ENCODE measurements at regions not wholly inside any gene's neighbourhood (a gene's known extent, or its start where the extent isn't known, plus 50 kb on each side); places are given as distances from the start of the nearest gene placed in this dataset.
A peak's percentile ranks its signal among the peaks of the same experiment; 100 is the strongest.

- FAIRE-seq: no peak
- H3K4me2 ChIP-seq (ENCODE audit: control insufficient read depth, extremely low read depth, insufficient read depth, low read depth, low read length): no peak overlapping the region
- dilution Hi-C loops (cut with MboI; ENCODE audit: extremely low pct_ligation_motif_present, low sequenced_read_pairs): no loop called here
- H3K27ac ChIP-seq (ENCODE audit: control insufficient read depth, insufficient read depth, low read length): no peak overlapping the region
- no peaks in the 10 kb centered on the region for H3K9me3 ChIP-seq (ENCODE audit: control insufficient read depth, low read depth, low read length)
- no peaks in the 10 kb centered on the region for H3K4me1 ChIP-seq (ENCODE audit: control insufficient read depth, extremely low read depth, insufficient read depth, low read length)
- H4K20me1 ChIP-seq (ENCODE audit: control insufficient read depth, extremely low read depth, insufficient read depth, low read length): no peaks in the 10 kb centered on the region
- H3K27me3 ChIP-seq (ENCODE audit: control insufficient read depth, extremely low read depth, insufficient read depth, low read length): no peaks in the 10 kb centered on the region
- no peak for DNase-seq (ENCODE audit: low read depth, low spot score)
- H3K9me1 ChIP-seq (ENCODE audit: control insufficient read depth, extremely low read depth, insufficient read depth, low read length): no peaks in the 10 kb centered on the region
- no peaks in the 10 kb centered on the region for H3K79me2 ChIP-seq (ENCODE audit: control insufficient read depth, insufficient read depth, low read length)
- no peaks in the 10 kb centered on the region for H3K36me3 ChIP-seq (ENCODE audit: control insufficient read depth in 2 of 2, extremely low read depth in 1 of 2, insufficient read depth in 2 of 2, low read length in 2 of 2)
- no peak for TF ChIP-seq EZH2 (IDR thresholded peaks at IDR 0.05; ENCODE audit: low read length)
- no peak for TF ChIP-seq CTCF (optimal IDR thresholded peaks at IDR 0.05 in 1 of 3, IDR thresholded peaks at IDR 0.05 in 1 of 3, conservative IDR thresholded peaks at IDR 0.05 in 1 of 3; ENCODE audit: extremely low read depth in 1 of 3, insufficient read depth in 2 of 3, low read length in 3 of 3)
- H2AFZ ChIP-seq (ENCODE audit: control insufficient read depth, low read length): no peak overlapping the region
- H3K4me3 ChIP-seq (ENCODE audit: control insufficient read depth in 2 of 3, extremely low read depth in 1 of 3, insufficient read depth in 2 of 3, low read depth in 1 of 3, low read length in 3 of 3): no peak overlapping the region
- H3K9ac ChIP-seq (ENCODE audit: control insufficient read depth, extremely low read depth, insufficient read depth, low read length): no peak overlapping the region
These were observed 865.4 kb downstream of the LTN1 start for GRCh38 chr21:28127175-28127785.

- Histone ChIP-seq H3K27ac (ENCODE audit: control insufficient read depth, insufficient read depth, low read length) (no peak overlapping the region), H3K9ac (ENCODE audit: control insufficient read depth, extremely low read depth, insufficient read depth, low read length) (no peak overlapping the region), H3K79me2 (ENCODE audit: control insufficient read depth, insufficient read depth, low read length) (no peaks in the 10 kb centered on the region), H3K9me1 (ENCODE audit: control insufficient read depth, extremely low read depth, insufficient read depth, low read length) (no peaks in the 10 kb centered on the region), H3K27me3 (ENCODE audit: control insufficient read depth, extremely low read depth, insufficient read depth, low read length) (no peaks in the 10 kb centered on the region), H2AFZ (ENCODE audit: control insufficient read depth, low read length) (no peak overlapping the region), H3K4me2 (ENCODE audit: control insufficient read depth, extremely low read depth, insufficient read depth, low read depth, low read length) (no peak overlapping the region), H3K4me1 (ENCODE audit: control insufficient read depth, extremely low read depth, insufficient read depth, low read length) (no peaks in the 10 kb centered on the region), H4K20me1 (ENCODE audit: control insufficient read depth, extremely low read depth, insufficient read depth, low read length) (no peaks in the 10 kb centered on the region), H3K36me3 (ENCODE audit: control insufficient read depth in 2 of 2, extremely low read depth in 1 of 2, insufficient read depth in 2 of 2, low read length in 2 of 2) (no peaks in the 10 kb centered on the region), H3K9me3 (ENCODE audit: control insufficient read depth, low read depth, low read length) (no peaks in the 10 kb centered on the region), H3K4me3 (ENCODE audit: control insufficient read depth in 2 of 3, extremely low read depth in 1 of 3, insufficient read depth in 2 of 3, low read depth in 1 of 3, low read length in 3 of 3) (no peak overlapping the region)
- DNase-seq (ENCODE audit: low read depth, low spot score) (no peak), FAIRE-seq (peak; percentile 9)
- dilution Hi-C loops (cut with MboI; ENCODE audit: extremely low pct_ligation_motif_present, low sequenced_read_pairs): no loop called here
- TF ChIP-seq EZH2 (IDR thresholded peaks at IDR 0.05; ENCODE audit: low read length) (no peak), CTCF (optimal IDR thresholded peaks at IDR 0.05 in 1 of 3, IDR thresholded peaks at IDR 0.05 in 1 of 3, conservative IDR thresholded peaks at IDR 0.05 in 1 of 3; ENCODE audit: extremely low read depth in 1 of 3, insufficient read depth in 2 of 3, low read length in 3 of 3) (no peak)
These were observed 866.0 kb downstream of the LTN1 start for GRCh38 chr21:28126521-28127174.
